HG03457 (cell line): ENCODE measurements at regions not wholly inside any gene's neighbourhood (a gene's known extent, or its start where the extent isn't known, plus 50 kb on each side); places are given as distances from the start of the nearest gene placed in this dataset.
"Not testable (repeated sequence)": the region's sequence is repeated elsewhere in the genome, so short reads cannot be mapped to it uniquely, and the experiment has no call there.

Source experiments
- ATAC-seq: cut with Tn5 transposase; IDR thresholded peaks from one replicate; pipeline ENCODE4 v1.9.1; 2021; ENCODE audit warnings: moderate number of reproducible peaks; ENCODE audit not compliant: unreplicated experiment

DNA sequence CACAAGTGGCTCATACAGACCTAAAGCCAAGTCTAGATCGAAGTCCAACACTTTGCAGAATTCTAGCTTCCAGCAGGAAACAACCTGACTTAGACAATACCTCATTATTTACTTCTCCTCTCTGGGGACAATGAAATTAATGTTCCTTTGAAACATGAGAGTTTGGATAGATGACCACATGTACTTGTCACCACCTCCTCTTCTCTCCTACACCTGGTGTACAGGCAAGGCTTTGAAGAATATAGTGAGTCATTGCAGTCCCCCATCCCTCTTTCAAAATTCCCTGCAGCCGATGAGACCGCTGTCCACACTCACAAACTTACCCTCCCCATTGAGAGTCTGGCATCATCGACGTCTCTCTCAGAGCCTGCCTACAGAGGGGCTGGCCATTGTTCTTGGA is 189.0 kb upstream of the HES1 start:
- no peak for ATAC-seq

DNA sequence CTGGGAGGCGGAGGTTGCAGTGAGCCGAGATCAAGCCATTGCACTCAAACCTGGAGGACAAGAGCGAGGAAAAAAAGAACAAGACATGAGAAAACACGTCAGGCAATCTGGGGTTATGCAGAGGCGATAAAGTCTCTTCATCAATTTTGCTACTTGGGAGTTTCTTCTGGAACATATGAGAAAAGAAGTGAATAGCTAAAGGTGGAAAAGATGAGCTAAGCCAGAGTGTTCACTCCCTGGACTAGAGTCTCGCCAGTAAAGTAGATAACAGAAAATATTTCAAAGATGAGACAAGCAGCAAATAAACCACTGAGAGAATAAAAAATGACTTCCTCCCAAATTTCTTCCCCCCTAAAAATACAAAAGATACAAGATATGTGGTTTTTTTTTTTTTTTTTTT is 188.4 kb upstream of the HES1 start:
- no peak for ATAC-seq

DNA sequence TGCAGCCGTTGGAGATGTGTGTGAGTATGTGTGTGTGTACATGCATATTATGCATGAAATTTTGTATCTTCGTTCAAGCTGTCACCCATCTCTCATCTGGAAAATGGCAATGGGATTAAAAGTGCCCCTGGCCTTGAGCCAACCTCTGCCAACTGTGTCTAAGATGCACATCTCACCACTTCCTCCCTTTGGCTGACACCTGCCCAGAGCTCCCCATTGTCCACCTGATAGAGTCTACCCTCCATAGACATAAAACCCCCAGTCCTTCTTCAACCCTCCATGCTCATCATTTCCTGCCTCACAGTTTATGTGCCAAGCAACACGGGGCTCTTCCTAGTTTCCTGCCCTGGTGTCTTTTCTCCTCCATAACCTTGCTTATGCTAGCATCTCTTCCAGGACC is 187.5 kb upstream of the HES1 start:
- ATAC-seq, result no peak

DNA sequence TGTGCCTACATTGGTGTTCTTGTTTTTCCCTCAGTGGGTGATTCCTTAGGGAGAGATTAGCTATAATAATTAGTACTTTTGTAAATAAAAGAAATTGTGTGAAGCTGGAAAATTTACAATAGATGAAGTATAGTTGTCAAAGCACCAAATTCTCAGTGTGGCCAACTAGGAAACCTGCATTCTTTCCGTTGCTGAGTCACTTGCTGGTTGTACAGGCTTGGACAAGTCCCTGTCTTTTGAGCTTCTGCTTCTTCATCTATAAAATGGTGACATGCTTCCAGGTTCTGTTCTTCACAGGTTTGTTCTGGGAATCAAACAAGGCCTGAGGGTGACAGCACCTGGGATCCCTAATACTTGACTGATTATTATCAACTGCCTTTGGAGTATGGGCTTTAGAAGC is 184.1 kb upstream of the HES1 start:
- ATAC-seq, result no peak

DNA sequence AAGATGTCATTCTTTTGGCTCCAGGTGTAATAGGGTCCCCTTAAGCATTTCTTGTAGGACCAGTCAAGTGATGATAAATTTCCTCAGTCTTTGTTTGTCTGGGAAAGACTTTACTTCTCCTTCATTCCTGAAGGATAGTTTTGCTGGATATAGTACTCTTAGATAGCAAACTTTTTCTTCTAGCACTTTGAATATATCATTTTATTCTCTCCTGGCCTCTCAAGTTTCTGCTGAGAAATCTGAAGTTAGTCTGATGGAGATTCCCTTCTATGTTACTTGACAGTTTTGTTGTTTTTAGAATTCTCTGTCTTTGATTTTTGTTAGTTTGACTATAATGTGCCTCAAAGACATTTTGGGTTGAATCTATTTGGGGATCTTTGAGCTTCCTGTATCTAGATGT is 181.2 kb upstream of the HES1 start:
- no peak for ATAC-seq

DNA sequence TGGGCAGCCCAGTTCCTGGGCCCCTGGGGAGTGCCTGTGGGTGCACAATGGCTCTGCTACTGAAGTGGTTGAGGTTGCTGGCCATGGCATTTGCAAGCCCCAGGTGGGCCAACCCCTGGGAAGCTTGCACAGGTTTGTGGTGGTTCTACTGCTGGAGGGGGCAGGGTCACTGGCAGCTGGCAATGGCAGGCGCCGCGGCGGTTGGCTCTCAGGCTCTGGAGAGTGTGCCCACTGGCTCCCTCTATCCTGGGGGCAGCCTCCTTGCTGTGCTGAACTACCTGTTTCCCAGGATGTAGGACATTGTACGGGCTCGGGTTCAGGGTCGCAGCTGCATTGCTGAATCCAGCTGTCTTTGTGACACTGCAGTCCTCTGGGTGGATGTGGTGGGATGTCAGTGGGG is 180.2 kb upstream of the HES1 start:
- no peak for ATAC-seq

DNA sequence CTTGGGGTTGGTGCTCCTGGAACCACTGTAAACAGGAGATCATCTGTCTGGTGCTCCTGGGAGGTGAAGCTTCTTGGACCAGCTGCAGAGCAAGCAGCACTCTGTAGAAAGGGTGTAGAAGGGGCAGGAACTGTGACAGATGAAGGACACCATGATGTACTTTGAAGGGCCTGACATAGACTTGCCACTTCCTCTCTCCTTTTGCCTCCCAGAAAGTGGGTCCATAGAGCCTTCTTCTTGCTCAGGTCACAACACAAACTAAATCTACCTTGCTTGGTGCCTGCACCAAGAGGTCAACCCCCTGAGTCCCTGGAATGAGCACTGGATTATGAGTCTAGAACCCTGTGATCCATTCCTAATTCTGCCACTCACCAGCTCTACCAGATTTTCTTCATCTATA is 176.1 kb upstream of the HES1 start:
- no peak for ATAC-seq

DNA sequence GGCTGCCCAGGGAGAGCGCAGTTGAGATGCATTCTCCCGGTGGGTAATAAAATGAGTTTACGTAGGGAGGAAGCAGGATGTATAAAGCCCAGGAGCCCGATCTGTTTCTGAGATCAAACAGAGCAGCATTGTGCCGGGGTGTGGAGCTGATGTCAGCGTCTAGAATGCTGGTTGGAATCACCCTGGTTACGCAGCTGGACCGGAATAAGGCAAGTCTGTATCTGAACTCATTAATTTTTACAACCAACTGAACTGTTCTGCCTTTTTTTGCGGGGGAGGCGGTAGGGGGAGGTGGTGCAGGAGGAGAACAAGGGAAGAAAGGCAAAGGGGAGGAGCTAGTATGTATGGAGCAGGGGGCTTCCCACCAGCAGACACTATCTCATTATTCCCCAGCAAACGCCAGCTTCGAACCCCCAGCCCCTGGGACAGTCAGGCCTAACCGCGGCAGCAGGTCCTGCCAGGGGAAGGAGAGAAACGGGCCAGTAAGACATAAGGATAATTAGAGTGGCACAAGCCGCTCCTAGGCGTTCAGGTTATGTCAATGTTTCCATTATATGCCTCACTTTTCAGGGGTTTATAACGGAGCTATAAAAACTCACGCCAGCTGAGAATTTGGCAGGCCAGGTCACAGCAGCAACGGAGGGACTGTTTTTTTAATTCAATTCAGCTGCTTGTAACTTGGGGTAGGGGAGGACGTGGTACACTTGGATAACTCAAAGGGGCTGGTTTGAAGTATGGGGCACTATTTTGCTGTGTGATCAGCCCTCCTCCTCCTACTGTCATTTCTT is 175.3 kb upstream of the HES1 start:
- ATAC-seq, result no peak

DNA sequence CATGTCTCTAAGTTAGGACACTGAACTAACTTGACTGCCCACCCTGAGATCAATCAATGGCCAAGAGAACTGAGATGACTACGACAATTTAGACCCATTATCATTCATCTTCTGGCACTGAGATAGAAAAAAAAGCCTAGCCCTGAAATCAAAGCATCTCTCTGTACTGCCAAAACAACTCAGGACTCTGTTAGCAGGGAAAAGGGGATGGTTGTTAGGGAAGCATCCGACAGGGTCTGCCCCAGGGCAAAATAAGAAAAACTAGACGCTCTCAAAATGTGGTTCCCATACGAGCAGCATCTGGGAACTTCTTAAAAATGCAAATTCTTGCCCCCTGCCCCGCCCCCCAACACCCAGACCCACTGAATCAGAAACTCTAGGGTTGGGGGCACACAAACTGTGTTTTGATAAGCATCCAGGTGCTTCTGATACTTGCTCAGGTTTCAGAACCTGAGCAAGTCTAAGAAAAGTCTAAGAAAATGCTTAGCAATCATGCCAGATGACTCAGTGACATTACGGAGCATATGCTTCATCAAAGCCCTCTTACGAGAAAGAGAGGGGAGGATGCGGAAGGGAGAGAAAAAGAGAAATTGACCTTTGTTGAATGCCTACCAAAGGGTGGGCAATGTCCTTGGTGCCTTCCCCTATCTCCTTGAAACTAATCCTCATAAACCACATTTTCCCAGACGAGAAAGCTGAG is 172.8 kb upstream of the HES1 start:
- no peak for ATAC-seq

DNA sequence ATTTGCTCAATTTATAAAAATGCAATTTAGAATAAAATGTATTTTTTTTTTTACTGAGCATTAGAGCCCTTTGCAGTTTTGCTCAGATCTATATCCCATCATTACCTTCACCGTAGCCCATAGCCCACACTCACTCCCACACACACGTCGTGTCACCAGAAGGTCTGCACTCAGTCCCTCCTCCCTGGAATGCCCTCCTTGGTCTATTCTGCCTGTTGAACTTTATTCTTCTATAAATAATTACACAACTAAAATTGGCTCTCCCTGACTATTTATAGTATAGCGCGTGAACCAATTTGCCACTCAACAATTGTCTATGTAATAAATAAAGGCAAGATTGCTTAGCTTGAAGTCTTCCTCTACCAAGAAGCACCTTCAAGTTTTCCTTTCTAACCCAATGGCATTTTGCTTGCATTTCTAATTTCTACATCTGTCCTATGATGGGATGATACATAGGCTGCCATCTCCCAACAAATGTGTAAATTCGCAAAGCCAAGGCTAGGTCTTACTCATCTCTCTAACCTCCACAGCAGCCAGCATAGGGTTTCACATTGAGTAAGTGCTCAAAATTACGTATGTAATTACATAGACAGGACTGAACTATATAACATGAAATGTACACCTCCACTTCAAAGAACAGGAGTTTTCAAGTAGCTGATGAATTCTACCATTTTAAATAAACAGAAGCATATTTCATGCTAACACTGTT is 172.0 kb upstream of the HES1 start:
- no peak for ATAC-seq

DNA sequence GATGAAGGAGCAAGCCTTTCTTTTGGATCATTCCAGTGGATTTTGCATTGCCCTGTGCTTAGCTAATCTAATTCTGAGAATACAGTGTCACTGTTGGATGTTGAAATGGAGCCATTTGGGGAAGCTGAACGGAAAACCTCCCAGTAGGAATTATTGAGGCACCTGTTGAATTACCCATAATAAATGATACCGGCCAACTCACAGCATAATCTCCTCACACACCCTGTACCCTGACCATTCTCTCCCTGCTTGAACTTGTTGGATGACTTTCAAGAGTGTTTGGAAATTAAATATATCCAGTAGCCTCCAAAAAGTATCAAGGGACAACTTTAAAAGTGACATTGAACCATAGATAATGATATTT is 171.4 kb upstream of the HES1 start:
- ATAC-seq, result no peak

DNA sequence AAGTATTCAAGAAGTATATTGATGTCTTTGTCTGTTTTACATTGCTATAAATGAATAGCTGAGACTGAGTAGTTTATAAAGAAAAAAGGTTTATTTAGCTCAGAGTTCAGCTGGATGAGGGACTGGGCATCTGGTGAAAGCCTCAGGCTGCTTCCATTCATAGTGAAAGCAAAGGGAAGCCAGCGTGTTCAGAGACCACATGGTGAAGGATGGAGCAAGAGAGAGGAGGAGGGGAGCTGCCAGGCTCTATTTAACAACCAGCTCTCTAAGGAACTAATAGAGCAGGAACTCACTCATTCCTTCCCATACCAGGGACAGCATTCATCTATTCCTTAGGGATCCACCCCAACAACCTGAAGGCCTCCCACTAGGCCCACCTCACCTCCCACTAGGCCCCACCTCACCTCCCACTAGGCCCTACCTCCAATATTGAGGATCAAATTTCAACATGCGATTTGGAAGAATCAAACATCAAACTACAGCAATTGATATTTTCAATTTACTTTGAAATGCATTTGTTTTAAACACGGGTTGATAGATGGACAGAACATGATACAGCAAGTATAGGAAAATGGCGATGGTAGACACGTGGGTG is 167.5 kb upstream of the HES1 start:
- ATAC-seq, result no peak

DNA sequence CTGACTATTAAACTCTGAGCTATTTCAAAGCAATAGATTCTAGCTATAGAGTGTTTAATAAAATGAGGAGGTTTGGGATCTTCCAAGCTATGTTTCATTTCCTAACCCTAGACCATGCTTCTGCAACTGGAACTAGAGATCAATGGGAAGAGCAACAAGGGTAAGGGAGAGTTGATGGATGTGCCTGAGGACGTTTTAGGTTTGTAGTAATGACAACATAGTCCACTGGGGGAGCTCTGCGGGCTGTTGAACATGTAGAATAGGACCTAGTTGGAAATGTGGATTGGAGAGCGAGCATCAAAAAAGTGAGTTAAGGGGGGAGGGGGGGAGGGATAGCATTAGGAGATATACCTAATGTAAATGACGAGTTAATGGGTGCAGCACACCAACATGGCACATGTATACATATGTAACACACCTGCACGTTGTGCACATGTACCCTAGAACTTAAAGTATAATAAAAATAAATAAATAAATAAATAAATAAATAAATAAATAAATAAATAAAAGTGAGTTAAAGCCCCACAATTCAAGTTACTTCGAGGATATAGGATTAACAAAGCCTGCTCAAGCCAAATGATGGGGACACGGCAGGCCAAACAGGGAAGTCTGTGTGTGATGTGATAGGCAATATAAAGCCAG is 165.7 kb upstream of the HES1 start:
- ATAC-seq, result not testable (repeated sequence)

DNA sequence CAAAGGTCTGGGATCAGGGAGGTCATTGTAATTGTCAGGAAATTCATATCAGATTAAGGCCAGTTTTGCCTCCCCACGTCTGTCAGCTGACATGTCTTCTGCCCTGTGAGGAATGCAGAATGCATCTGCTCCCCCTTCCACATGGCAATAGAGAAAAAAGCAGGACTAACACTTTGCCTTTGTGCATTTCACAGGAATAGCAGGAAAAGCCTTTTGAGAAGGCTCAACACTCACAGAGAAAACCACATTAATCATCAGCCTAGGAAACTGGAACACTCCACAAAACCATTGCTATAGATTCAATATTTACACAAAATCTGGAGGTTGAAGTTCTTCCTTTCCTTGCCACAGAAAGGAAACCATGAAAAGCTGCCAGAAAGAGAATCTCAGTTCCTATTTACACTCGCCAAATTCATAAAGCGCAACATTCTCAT is 165.2 kb upstream of the HES1 start:
- ATAC-seq, result no peak

DNA sequence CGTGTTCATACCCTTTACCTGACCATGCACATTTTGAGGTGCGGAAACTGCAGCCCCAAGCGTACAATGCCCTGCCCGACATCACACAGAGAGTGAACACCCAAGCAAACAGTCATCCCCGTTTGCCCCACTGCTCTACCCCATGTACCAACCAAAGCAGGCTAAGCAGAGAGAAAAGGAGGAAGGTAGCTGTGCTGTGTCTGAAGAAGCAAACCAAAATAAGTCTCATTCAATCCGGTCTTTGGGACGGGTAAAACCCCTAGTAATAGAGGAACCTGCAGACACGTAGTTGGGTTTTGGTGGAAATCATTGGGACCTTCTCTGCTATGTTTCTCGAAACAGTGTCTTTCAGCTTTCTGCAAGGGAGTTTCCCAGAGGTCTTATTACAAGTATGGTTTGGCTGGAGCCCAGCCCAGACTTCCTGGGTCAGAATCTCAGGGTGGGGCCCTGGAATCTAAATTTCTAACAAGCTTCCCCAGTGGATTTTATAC is 164.6 kb upstream of the HES1 start:
- no peak for ATAC-seq

DNA sequence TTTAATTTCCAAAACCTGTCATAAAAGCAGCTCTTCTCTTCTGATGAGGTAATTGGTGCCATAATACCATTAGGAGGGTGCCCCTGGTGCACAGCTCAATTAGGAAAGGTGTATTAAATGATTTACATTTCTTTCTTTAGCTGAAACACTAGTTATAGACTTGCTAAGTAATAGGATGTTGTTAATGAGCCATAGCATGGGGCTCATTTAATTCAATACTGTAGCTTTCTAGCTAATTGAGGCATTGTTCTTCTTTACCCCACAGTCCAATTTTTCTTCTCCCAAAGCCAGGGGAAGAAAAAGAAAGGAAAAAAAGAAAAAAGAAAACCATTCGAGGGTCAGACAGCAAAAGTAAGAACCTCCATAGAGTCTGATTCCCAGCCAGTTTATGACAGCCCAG is 164.0 kb upstream of the HES1 start:
- no peak for ATAC-seq

DNA sequence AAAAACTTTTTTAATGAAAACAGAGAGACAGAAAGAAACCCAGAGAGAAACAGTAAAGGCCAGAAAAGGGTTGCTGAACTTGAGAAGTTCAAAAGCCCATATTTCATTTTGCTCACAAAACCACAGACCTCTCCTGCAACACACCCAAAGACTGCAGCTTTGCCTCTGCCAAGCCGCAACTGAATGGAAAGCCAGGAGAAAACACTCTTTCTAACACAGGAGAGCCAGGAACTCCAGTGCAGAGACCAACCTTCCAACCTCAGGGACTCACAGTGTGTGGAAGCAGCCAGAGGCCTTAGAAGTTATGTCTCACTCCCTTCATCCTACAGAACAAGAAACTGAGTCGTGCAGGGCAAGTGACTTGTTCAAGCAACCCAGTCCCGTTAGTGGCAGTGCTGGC is 163.1 kb upstream of the HES1 start:
- ATAC-seq, result no peak

DNA sequence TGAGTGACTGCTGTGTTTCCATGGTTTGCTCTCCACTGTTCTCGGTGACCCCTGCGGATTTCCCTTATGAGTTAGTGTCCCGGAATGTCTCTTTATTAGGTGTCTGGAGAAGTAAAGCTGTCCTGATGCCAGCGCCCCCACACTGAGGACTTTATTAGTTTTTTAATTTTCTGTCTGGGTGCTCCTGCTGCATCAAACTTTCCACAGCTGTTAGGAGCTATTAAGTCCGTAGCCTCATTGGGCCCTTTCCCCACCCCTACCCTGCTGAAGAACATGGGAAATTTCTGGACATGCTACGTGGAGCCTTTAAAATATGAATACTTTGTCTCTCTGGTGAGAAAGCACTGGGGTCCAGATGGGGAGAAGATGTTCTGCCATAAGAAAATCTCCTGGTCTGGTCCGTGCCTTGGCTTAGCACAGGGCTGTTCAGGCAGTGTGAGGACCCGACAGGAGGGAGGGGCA is 161.7 kb upstream of the HES1 start:
- no peak for ATAC-seq

DNA sequence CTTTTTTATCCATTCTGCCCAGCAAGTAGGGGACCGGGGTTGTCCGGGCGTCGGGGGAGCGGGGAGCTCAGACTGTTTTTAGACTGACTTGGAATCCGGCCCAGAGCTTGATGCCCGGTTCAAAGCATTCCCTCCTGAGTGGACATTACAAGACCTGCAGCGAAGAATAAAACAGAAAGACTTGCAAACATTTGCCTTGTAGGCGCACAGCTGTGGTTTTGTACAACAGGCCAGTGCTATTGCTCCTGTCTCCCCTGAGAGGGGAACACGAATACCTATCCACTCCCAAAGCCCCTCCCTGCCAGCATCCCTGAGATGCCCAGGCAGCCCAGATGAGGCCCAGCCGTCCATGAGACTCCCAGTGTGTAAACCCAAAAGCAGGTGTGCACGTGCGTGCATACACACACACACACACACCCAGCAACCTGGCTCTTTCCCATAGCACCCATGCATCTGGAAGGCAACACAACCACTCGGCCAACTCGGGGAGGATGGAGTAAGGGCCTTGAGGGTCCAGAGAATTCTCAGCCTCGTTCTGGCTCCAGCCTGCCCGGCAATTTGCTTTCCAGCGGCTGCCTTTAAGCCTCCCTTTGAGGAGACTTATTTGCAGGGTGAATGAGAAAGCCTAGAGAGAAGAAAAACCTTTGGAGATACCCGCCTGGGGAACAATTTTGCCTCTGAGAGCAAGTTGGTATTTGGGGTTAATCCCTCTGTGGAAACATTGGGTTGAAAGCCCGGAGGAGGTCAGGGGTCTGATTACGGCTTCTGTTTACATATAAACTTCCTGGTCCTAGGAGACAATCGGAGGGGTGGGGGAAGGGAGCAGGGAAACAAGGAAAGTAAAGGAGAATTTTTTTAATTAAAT is 161.0 kb upstream of the HES1 start:
- no peak for ATAC-seq

DNA sequence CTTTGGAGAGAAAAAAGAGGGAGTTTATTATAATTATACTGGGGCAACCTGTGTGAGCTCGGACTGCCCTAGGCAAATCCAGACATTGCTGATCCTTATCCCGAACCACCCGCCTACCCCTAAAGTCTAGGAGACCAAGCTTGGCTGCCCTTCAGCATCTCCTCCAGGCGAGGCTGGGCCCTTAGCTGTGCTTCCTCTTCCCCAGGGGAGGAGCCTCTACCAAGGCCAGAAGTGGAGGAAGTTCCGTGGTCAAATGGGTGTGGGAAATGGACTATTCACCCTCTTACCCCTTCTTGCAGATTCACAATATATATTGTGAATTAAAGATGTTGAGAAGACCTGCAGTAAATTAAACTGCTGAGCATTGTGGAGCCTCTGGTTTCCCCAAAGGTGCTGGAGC is 158.3 kb upstream of the HES1 start:
- ATAC-seq, result no peak
